GM12864 (cell line): ENCODE measurements at regions not wholly inside any gene's neighbourhood (a gene's known extent, or its start where the extent isn't known, plus 50 kb on each side); places are given as distances from the start of the nearest gene placed in this dataset.
"Not testable (repeated sequence)": the region's sequence is repeated elsewhere in the genome, so short reads cannot be mapped to it uniquely, and the experiment has no call there.

Experiments
- DNase-seq: peaks from one replicate; pipeline ENCODE4 v3.0.0-alpha.2; 2011; ENCODE audit warnings: low read depth
- H3K4me3 ChIP-seq: 2 replicates; pipeline ENCODE4 v1.5.1; 2011; ENCODE audit warnings: mild to moderate bottlenecking, low read depth, low read length, control low read depth
- CTCF ChIP-seq: IDR thresholded peaks from 2 replicates; pipeline ENCODE4 v1.5.1; 2011; ENCODE audit warnings: low read depth, mild to moderate bottlenecking, moderate library complexity, low read length, control low read depth, inconsistent platforms; ENCODE audit errors: missing control alignments

GRCh38 chr1:192453360-192453992, 122.1 kb upstream of the RGS1 start:
- TF ChIP-seq CTCF: no peak
- no peak for DNase-seq
- H3K4me3 ChIP-seq: no peak overlapping the region

DNA sequence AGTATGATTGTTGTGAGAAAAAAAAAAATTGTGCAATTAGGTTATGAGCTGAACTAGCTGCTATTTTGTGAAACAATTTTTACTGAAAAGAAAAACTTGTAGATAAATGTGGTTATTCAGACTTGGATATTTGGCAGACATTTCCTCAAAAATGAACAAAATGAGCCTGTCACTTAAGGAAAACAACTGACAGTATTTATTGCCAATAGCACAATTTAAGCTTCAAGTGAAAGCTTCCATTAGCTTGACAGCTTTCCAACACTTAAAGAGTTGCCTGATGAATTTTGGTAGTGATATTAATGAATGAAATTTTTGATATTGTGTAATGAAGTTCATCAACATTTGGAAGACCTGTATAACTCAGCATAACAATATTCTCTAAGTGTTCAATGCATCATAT, 116.1 kb upstream of the RGS1 start:
- H3K4me3 ChIP-seq: no peak overlapping the region
- DNase-seq: no peak
- TF ChIP-seq CTCF: no peak

DNA sequence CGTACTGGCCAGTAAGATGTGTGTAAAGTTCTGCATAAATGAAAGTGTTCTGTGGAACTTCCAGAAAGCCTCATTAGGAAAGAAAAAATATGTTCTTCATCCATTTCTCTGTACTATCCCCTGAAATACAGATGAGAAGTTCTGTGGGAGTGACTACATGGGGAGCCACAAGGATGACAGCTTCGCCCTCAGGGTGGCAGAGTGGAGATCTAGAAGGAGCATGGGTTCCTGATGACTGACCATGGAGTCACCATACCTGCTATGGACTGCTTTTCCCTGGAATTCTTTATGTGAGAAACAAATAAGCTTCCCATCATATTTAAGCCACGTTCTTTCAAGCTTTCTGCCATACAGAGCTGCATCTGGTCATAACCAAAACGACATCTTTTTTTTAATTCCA, 113.9 kb upstream of the RGS1 start:
- no peak for TF ChIP-seq CTCF
- DNase-seq: no peak

GRCh38 chr1:192462616-192463015, 113.0 kb upstream of the RGS1 start:
- no peak for TF ChIP-seq CTCF
- DNase-seq: no peak
- H3K4me3 ChIP-seq: no peak overlapping the region

More for the DNA sequence above, 113.9 kb upstream of the RGS1 start:
- no peak overlapping the region for H3K4me3 ChIP-seq

GRCh38 chr1:192463661-192464060, 111.9 kb upstream of the RGS1 start:
- no peak for TF ChIP-seq CTCF
- DNase-seq: no peak
- no peak overlapping the region for H3K4me3 ChIP-seq

DNA sequence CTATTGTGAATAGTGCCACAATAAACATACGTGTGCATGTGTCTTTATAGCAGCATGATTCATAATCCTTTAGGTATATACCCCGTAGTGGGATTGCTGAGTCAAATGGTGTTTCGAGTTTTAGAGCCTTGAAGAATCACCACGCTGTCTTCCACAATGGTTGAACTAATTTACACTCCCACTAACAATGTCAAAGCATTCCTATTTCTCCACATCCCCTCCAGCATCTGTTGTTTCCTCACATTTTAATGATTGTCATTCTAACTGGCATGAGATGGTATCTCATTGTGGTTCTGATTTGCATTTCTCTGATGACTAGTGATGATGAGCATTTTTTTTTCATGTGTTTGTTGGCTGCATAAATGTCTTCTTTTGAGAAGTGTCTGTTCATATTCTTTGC, 110.4 kb upstream of the RGS1 start:
- DNase-seq, H3K4me3 ChIP-seq: not testable (repeated sequence)

GRCh38 chr1:192474080-192474683, 101.4 kb upstream of the RGS1 start:
- DNase-seq: no peak
- peak; percentile 53 for TF ChIP-seq CTCF

More at GRCh38 chr1:192474080-192474683, 101.4 kb upstream of the RGS1 start:
- H3K4me3 ChIP-seq: no peak overlapping the region
